GM21576 (cell line): ENCODE measurements at regions not wholly inside any gene's neighbourhood (a gene's known extent, or its start where the extent isn't known, plus 50 kb on each side); places are given as distances from the start of the nearest gene placed in this dataset.

Source experiments
- ATAC-seq: cut with Tn5 transposase; IDR thresholded peaks from one replicate; pipeline ENCODE4 v1.9.1; 2021; ENCODE audit warnings: mild to moderate bottlenecking, moderate library complexity; ENCODE audit not compliant: unreplicated experiment

GRCh38 chr13:64311948-64312347 lies 2896.3 kb upstream of the PCDH20 start:
- no peak for ATAC-seq

GRCh38 chr13:64311112-64311511 lies 2895.5 kb upstream of the PCDH20 start:
- no peak for ATAC-seq

GRCh38 chr13:64305246-64305645 lies 2889.6 kb upstream of the PCDH20 start:
- no peak for ATAC-seq

- ATAC-seq: no peak
Observed at GRCh38 chr13:64300239-64300638, 2884.6 kb upstream of the PCDH20 start.

GRCh38 chr13:64293923-64294322 lies 2878.3 kb upstream of the PCDH20 start:
- ATAC-seq: no peak

GRCh38 chr13:64289702-64290101 lies 2874.1 kb upstream of the PCDH20 start:
- ATAC-seq: no peak

GRCh38 chr13:64283926-64284325 lies 2868.3 kb upstream of the PCDH20 start:
- ATAC-seq: no peak

- ATAC-seq: no peak
Observed at GRCh38 chr13:64278493-64278892, 2862.8 kb upstream of the PCDH20 start.

GRCh38 chr13:64277097-64277496 lies 2861.4 kb upstream of the PCDH20 start:
- ATAC-seq: no peak

GRCh38 chr13:64276232-64276631 lies 2860.6 kb upstream of the PCDH20 start:
- no peak for ATAC-seq

GRCh38 chr13:64274481-64275217 lies 2859.0 kb upstream of the PCDH20 start:
- no peak for ATAC-seq

GRCh38 chr13:64273780-64274179 lies 2858.1 kb upstream of the PCDH20 start:
- ATAC-seq: no peak

- no peak for ATAC-seq
Observed at GRCh38 chr13:64272681-64273080, 2857.0 kb upstream of the PCDH20 start.

- no peak for ATAC-seq
Observed at GRCh38 chr13:64266024-64266423, 2850.4 kb upstream of the PCDH20 start.

GRCh38 chr13:64263285-64263684 lies 2847.6 kb upstream of the PCDH20 start:
- ATAC-seq: no peak

GRCh38 chr13:64256751-64257150 lies 2841.1 kb upstream of the PCDH20 start:
- ATAC-seq: no peak

- no peak for ATAC-seq
Observed at GRCh38 chr13:64255988-64256387, 2840.3 kb upstream of the PCDH20 start.

- no peak for ATAC-seq
Observed at GRCh38 chr13:64248371-64249065, 2832.9 kb upstream of the PCDH20 start.

GRCh38 chr13:64239372-64239771 lies 2823.7 kb upstream of the PCDH20 start:
- ATAC-seq: no peak

GRCh38 chr13:64234255-64234654 lies 2818.6 kb upstream of the PCDH20 start:
- no peak for ATAC-seq

- ATAC-seq: no peak
Observed at GRCh38 chr13:64223016-64223415, 2807.4 kb upstream of the PCDH20 start.

- no peak for ATAC-seq
Observed at GRCh38 chr13:64206430-64207225, 2791.0 kb upstream of the PCDH20 start.
